Glutamatergic neuron (in vitro differentiated cells): ENCODE measurements at regions not wholly inside any gene's neighbourhood (a gene's known extent, or its start where the extent isn't known, plus 50 kb on each side); places are given as distances from the start of the nearest gene placed in this dataset.

Experiments used
- DNase-seq: peaks from one replicate; pipeline ENCODE4 v3.0.0; 2022
- H3K27ac Mint-ChIP-seq: one replicate; pipeline ENCODE4 v1.8.0; 2020; ENCODE audit warnings: mild to moderate bottlenecking, mixed read lengths, inconsistent platforms; ENCODE audit not compliant: unreplicated experiment
- H3K27me3 Mint-ChIP-seq: one replicate; pipeline ENCODE4 v1.8.0; 2020; ENCODE audit warnings: mild to moderate bottlenecking, moderate library complexity, mixed read lengths, inconsistent platforms; ENCODE audit not compliant: unreplicated experiment
- H3K36me3 Mint-ChIP-seq: one replicate; pipeline ENCODE4 v1.8.0; 2020; ENCODE audit warnings: mild to moderate bottlenecking, mixed read lengths, inconsistent platforms; ENCODE audit not compliant: unreplicated experiment
- H3K4me1 Mint-ChIP-seq: one replicate; pipeline ENCODE4 v1.8.0; 2020; ENCODE audit warnings: mild to moderate bottlenecking, low read depth, mixed read lengths, inconsistent platforms; ENCODE audit not compliant: unreplicated experiment
- H3K4me3 Mint-ChIP-seq: one replicate; pipeline ENCODE4 v1.8.0; 2020; ENCODE audit warnings: mild to moderate bottlenecking, mixed read lengths, inconsistent platforms; ENCODE audit not compliant: unreplicated experiment
- H3K9me3 Mint-ChIP-seq: one replicate; pipeline ENCODE4 v1.8.0; 2020; ENCODE audit warnings: mild to moderate bottlenecking, moderate library complexity, mixed read lengths, inconsistent platforms; ENCODE audit not compliant: unreplicated experiment
- TF ChIP-seq, protein P1 (sequence below): fragments of 200-600 bp; sonication (generic); IDR thresholded peaks from one replicate; pipeline ENCODE4 v1.5.0; 2021; ENCODE audit not compliant: partially characterized antibody, unreplicated experiment

GRCh38 chr5:73233461-73234203, 60.6 kb downstream of the TMEM174 start:
- Mint-ChIP-seq H3K4me1 (peaks cover 8% of the 10 kb centered on the region), H3K9me3 (no peaks in the 10 kb centered on the region), H3K27ac (no peak overlapping the region)

DNA sequence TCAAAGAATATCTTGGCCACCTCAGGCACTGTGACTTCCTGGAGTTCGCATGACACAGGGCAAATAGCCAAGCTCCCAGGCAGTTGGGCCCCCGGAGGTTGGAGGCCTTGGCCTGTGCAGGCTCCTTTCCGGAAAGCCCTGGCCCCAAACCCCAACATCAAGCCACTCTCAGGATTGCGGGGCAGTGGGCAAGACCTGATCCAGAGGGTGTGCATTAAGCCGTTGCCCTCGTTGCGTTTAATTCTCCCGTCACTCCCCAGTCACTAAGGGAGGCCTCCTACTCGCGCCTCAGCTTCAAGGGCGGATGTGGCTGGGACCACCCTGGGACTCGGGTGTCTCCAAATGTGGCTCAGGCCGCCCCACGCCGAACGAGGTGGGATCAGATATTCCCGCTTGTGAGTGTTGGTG, 60.1 kb downstream of the TMEM174 start:
- Mint-ChIP-seq H3K36me3 (no peaks in the 10 kb centered on the region), H3K27ac (no peak overlapping the region), H3K27me3 (peaks cover 11% of the 10 kb centered on the region), H3K9me3 (no peaks in the 10 kb centered on the region), H3K4me3 (peak overlapping the region; percentile 46), H3K4me1 (peaks cover 8% of the 10 kb centered on the region)
- TF ChIP-seq, protein P1, sequence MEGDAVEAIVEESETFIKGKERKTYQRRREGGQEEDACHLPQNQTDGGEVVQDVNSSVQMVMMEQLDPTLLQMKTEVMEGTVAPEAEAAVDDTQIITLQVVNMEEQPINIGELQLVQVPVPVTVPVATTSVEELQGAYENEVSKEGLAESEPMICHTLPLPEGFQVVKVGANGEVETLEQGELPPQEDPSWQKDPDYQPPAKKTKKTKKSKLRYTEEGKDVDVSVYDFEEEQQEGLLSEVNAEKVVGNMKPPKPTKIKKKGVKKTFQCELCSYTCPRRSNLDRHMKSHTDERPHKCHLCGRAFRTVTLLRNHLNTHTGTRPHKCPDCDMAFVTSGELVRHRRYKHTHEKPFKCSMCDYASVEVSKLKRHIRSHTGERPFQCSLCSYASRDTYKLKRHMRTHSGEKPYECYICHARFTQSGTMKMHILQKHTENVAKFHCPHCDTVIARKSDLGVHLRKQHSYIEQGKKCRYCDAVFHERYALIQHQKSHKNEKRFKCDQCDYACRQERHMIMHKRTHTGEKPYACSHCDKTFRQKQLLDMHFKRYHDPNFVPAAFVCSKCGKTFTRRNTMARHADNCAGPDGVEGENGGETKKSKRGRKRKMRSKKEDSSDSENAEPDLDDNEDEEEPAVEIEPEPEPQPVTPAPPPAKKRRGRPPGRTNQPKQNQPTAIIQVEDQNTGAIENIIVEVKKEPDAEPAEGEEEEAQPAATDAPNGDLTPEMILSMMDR = no peak
- no peak for DNase-seq

More at GRCh38 chr5:73233461-73234203, 60.6 kb downstream of the TMEM174 start:
- Mint-ChIP-seq H3K36me3 (no peaks in the 10 kb centered on the region), H3K27me3 (peaks cover 9% of the 10 kb centered on the region), H3K4me3 (peak overlapping the region; percentile 74)
- DNase-seq = peak; percentile 58
- TF ChIP-seq, protein P1 = no peak

- Mint-ChIP-seq H3K27me3 (peaks cover 11% of the 10 kb centered on the region), H3K4me3 (peak overlapping the region; percentile 46), H3K36me3 (no peaks in the 10 kb centered on the region), H3K4me1 (peaks cover 8% of the 10 kb centered on the region), H3K9me3 (no peaks in the 10 kb centered on the region), H3K27ac (no peak overlapping the region)
- TF ChIP-seq, protein P1 = no peak
- no peak for DNase-seq
Measured at GRCh38 chr5:73232266-73233041, 59.5 kb downstream of the TMEM174 start.

GRCh38 chr5:73231246-73231778, 58.3 kb downstream of the TMEM174 start:
- no peak for DNase-seq
- Mint-ChIP-seq H3K36me3 (no peaks in the 10 kb centered on the region), H3K27ac (peak overlapping the region; percentile 52)

More at GRCh38 chr5:73231246-73231778, 58.3 kb downstream of the TMEM174 start:
- Mint-ChIP-seq H3K4me3 (no peak overlapping the region), H3K4me1 (peaks cover 8% of the 10 kb centered on the region), H3K27me3 (peaks cover 13% of the 10 kb centered on the region), H3K9me3 (no peaks in the 10 kb centered on the region)
- TF ChIP-seq, protein P1 = no peak
